ENCODE measurements at regions not wholly inside any gene's neighbourhood (a gene's known extent, or its start where the extent isn't known, plus 50 kb on each side); places are given as distances from the start of the nearest gene placed in this dataset.
A peak's percentile ranks its signal among the peaks of the same experiment; 100 is the strongest.

- Histone ChIP-seq H3K9ac (no peak overlapping the region), H3K79me2 (no peaks in the 10 kb centered on the region), H3K4me2 (ENCODE audit: low read length) (no peak overlapping the region), H3K9me3 (ENCODE audit: control insufficient read depth, low read length) (no peaks in the 10 kb centered on the region), H3K36me3 (ENCODE audit: control insufficient read depth, insufficient read depth, low read length) (no peaks in the 10 kb centered on the region), H2AFZ (peak overlapping the region; percentile 68), H3K27ac (no peak overlapping the region), H3K27me3 (ENCODE audit: control insufficient read depth, insufficient read depth, low read length) (no peaks in the 10 kb centered on the region), H3K4me3 (ENCODE audit: low read depth, low read length) (no peak overlapping the region), H3K4me1 (peaks cover 9% of the 10 kb centered on the region)
- TF ChIP-seq CTCF (IDR thresholded peaks at IDR 0.05): no peak
These were observed 57.9 kb upstream of the TNRC6A start for GRCh38 chr16:24671455-24671954.

GRCh38 chr16:24673155-24673554 lies 56.3 kb upstream of the TNRC6A start:
- no peaks in the 10 kb centered on the region for H3K36me3 ChIP-seq (ENCODE audit: control insufficient read depth, insufficient read depth, low read length)
- H3K79me2 ChIP-seq: no peaks in the 10 kb centered on the region
- no peak overlapping the region for H3K9ac ChIP-seq
- H3K27ac ChIP-seq: no peak overlapping the region
- no peaks in the 10 kb centered on the region for H3K27me3 ChIP-seq (ENCODE audit: control insufficient read depth, insufficient read depth, low read length)
- peaks cover 9% of the 10 kb centered on the region for H3K4me1 ChIP-seq
- TF ChIP-seq CTCF (IDR thresholded peaks at IDR 0.05): no peak
- no peaks in the 10 kb centered on the region for H3K9me3 ChIP-seq (ENCODE audit: control insufficient read depth, low read length)
- H3K4me2 ChIP-seq (ENCODE audit: low read length): no peak overlapping the region
- H3K4me3 ChIP-seq (ENCODE audit: low read depth, low read length): no peak overlapping the region
- no peak overlapping the region for H2AFZ ChIP-seq

- Histone ChIP-seq H3K36me3 (ENCODE audit: control insufficient read depth, insufficient read depth, low read length) (no peaks in the 10 kb centered on the region), H2AFZ (no peak overlapping the region), H3K4me3 (ENCODE audit: low read depth, low read length) (no peak overlapping the region), H3K4me1 (peaks cover 9% of the 10 kb centered on the region), H3K9ac (no peak overlapping the region), H3K27me3 (ENCODE audit: control insufficient read depth, insufficient read depth, low read length) (no peaks in the 10 kb centered on the region), H3K27ac (no peak overlapping the region), H3K4me2 (ENCODE audit: low read length) (no peak overlapping the region), H3K9me3 (ENCODE audit: control insufficient read depth, low read length) (no peaks in the 10 kb centered on the region), H3K79me2 (no peaks in the 10 kb centered on the region)
- no peak for TF ChIP-seq CTCF (IDR thresholded peaks at IDR 0.05)
These were observed 54.6 kb upstream of the TNRC6A start for GRCh38 chr16:24674877-24675276.

GRCh38 chr16:24677388-24677787 lies 52.1 kb upstream of the TNRC6A start:
- H3K36me3 ChIP-seq (ENCODE audit: control insufficient read depth, insufficient read depth, low read length): no peaks in the 10 kb centered on the region
- no peaks in the 10 kb centered on the region for H3K79me2 ChIP-seq
- no peaks in the 10 kb centered on the region for H3K27me3 ChIP-seq (ENCODE audit: control insufficient read depth, insufficient read depth, low read length)
- H3K9ac ChIP-seq: no peak overlapping the region
- H3K27ac ChIP-seq: no peak overlapping the region
- no peaks in the 10 kb centered on the region for H3K4me1 ChIP-seq
- no peaks in the 10 kb centered on the region for H3K9me3 ChIP-seq (ENCODE audit: control insufficient read depth, low read length)
- H2AFZ ChIP-seq: no peak overlapping the region
- no peak overlapping the region for H3K4me2 ChIP-seq (ENCODE audit: low read length)
- H3K4me3 ChIP-seq (ENCODE audit: low read depth, low read length): no peak overlapping the region
- no peak for TF ChIP-seq CTCF (IDR thresholded peaks at IDR 0.05)

Data from parathyroid adenoma (tissue), 2 donors.